ENCODE measurements at regions not wholly inside any gene's neighbourhood (a gene's known extent, or its start where the extent isn't known, plus 50 kb on each side); places are given as distances from the start of the nearest gene placed in this dataset.

GRCh38 chr1:199741586-199741985 is 285.9 kb upstream of the NR5A2 start:
- TF ChIP-seq CTCF (IDR thresholded peaks at IDR 0.05; ENCODE audit: extremely low read depth, insufficient read depth, missing control alignments) = no peak
- in situ Hi-C loops (cut with MboI; ENCODE audit: low pct_unique_long_range_greater_than_20kb, low sequenced_read_pairs, unreplicated experiment) = no loop called here
- DNase-seq (ENCODE audit: low spot score) = no peak

GRCh38 chr1:199742547-199742946 is 285.0 kb upstream of the NR5A2 start:
- no peak for DNase-seq (ENCODE audit: low spot score)
- TF ChIP-seq CTCF (IDR thresholded peaks at IDR 0.05; ENCODE audit: extremely low read depth, insufficient read depth, missing control alignments) = no peak
- in situ Hi-C loops (cut with MboI; ENCODE audit: low pct_unique_long_range_greater_than_20kb, low sequenced_read_pairs, unreplicated experiment) = no loop called here

GRCh38 chr1:199743227-199743626 is 284.3 kb upstream of the NR5A2 start:
- no peak for DNase-seq (ENCODE audit: low spot score)
- in situ Hi-C loops (cut with MboI; ENCODE audit: low pct_unique_long_range_greater_than_20kb, low sequenced_read_pairs, unreplicated experiment) = no loop called here

GRCh38 chr1:199746666-199747384 is 280.7 kb upstream of the NR5A2 start:
- in situ Hi-C loops (cut with MboI; ENCODE audit: low pct_unique_long_range_greater_than_20kb, low sequenced_read_pairs, unreplicated experiment) = no loop called here

More at GRCh38 chr1:199743227-199743626, 284.3 kb upstream of the NR5A2 start:
- no peak for TF ChIP-seq CTCF (IDR thresholded peaks at IDR 0.05; ENCODE audit: extremely low read depth, insufficient read depth, missing control alignments)

GRCh38 chr1:199747984-199748383 is 279.5 kb upstream of the NR5A2 start:
- in situ Hi-C loops (cut with MboI; ENCODE audit: low pct_unique_long_range_greater_than_20kb, low sequenced_read_pairs, unreplicated experiment) = no loop called here
- no peak for TF ChIP-seq CTCF (IDR thresholded peaks at IDR 0.05; ENCODE audit: extremely low read depth, insufficient read depth, missing control alignments)
- DNase-seq (ENCODE audit: low spot score) = no peak

More at GRCh38 chr1:199746666-199747384, 280.7 kb upstream of the NR5A2 start:
- TF ChIP-seq CTCF (IDR thresholded peaks at IDR 0.05; ENCODE audit: extremely low read depth, insufficient read depth, missing control alignments) = no peak
- DNase-seq (ENCODE audit: low spot score) = no peak

- TF ChIP-seq CTCF (IDR thresholded peaks at IDR 0.05; ENCODE audit: extremely low read depth, insufficient read depth, missing control alignments) = no peak
- in situ Hi-C loops (cut with MboI; ENCODE audit: low pct_unique_long_range_greater_than_20kb, low sequenced_read_pairs, unreplicated experiment) = no loop called here
- no peak for DNase-seq (ENCODE audit: low spot score)
Observed at GRCh38 chr1:199751506-199751905, 276.0 kb upstream of the NR5A2 start.

Data from GM13977 (cell line).